Liver (tissue), 7 donors: ENCODE measurements at regions not wholly inside any gene's neighbourhood (a gene's known extent, or its start where the extent isn't known, plus 50 kb on each side); places are given as distances from the start of the nearest gene placed in this dataset.

Source experiments
- DNase-seq: peaks from one replicate; pipeline ENCODE4 v3.0.0-alpha.2; 2017; ENCODE audit warnings: low spot score
- H3K27ac ChIP-seq, 2 donors: one replicate each; pipeline ENCODE4 v1.7.0; 2013; ENCODE audit warnings: inconsistent platforms in 2 of 2, low read length in 2 of 2, control low read depth in 1 of 2, low read depth in 1 of 2, mild to moderate bottlenecking in 1 of 2
- H3K27me3 ChIP-seq, 4 donors: one replicate each; pipeline versions ENCODE4 v1.6.1 to v1.7.0; 2013; ENCODE audit warnings: low read length in 3 of 4, inconsistent platforms in 1 of 4, mild to moderate bottlenecking in 1 of 4, moderate library complexity in 1 of 4; ENCODE audit not compliant: control insufficient read depth in 4 of 4, insufficient read depth in 4 of 4
- H3K36me3 ChIP-seq, 4 donors: one replicate each; pipeline versions ENCODE4 v1.6.1 to v1.7.0; 2013; ENCODE audit warnings: low read length in 3 of 4, mild to moderate bottlenecking in 3 of 4, low read depth in 1 of 4, moderate library complexity in 1 of 4; ENCODE audit not compliant: control insufficient read depth in 4 of 4, insufficient read depth in 3 of 4
- H3K4me1 ChIP-seq, 4 donors: one replicate each; pipeline versions ENCODE4 v1.6.1 to v1.7.0; 2013; ENCODE audit warnings: low read length in 3 of 4, mild to moderate bottlenecking in 3 of 4, moderate library complexity in 1 of 4; ENCODE audit not compliant: control insufficient read depth in 4 of 4, insufficient read depth in 4 of 4
- H3K4me3 ChIP-seq, 3 donors: one replicate each; pipeline versions ENCODE4 v1.6.1 to v1.7.0; 2013; ENCODE audit warnings: low read length in 3 of 3, control low read depth in 1 of 3, low read depth in 1 of 3, mild to moderate bottlenecking in 1 of 3
- H3K9ac ChIP-seq, 2 donors: one replicate each; pipeline ENCODE4 v1.7.0; 2013; ENCODE audit warnings: low read length in 2 of 2, mild to moderate bottlenecking in 2 of 2, moderate library complexity in 2 of 2, control low read depth in 1 of 2, low read depth in 1 of 2
- H3K9me3 ChIP-seq, 4 donors: one replicate each; pipeline versions ENCODE4 v1.6.1 to v1.7.0; 2013; ENCODE audit warnings: low read length in 3 of 4; ENCODE audit not compliant: control insufficient read depth in 4 of 4
- GABPA ChIP-seq, 2 donors: IDR thresholded peaks in 1 of 2; conservative IDR thresholded peaks in 1 of 2; 2 replicates each; pipeline ENCODE4 v1.6.1; 2016; ENCODE audit warnings: antibody characterized with exemption in 2 of 2, mild to moderate bottlenecking in 1 of 2, moderate library complexity in 1 of 2
- HNF4A ChIP-seq, 2 donors: conservative IDR thresholded peaks; 2 replicates each; pipeline ENCODE4 v1.6.1; 2016; ENCODE audit warnings: antibody characterized with exemption in 2 of 2, mild to moderate bottlenecking in 2 of 2
- JUND ChIP-seq, 2 donors: IDR thresholded peaks; 2 replicates each; pipeline ENCODE4 v1.6.1; 2016; ENCODE audit warnings: antibody characterized with exemption in 2 of 2
- RAD21 ChIP-seq, 2 donors: IDR thresholded peaks; 2 replicates each; pipeline ENCODE4 v1.6.1; 2016; ENCODE audit warnings: antibody characterized with exemption in 2 of 2, mild to moderate bottlenecking in 2 of 2
- RXRA ChIP-seq, 2 donors: IDR thresholded peaks; 2 replicates each; pipeline ENCODE4 v1.6.1; 2017 to 2018; ENCODE audit warnings: antibody characterized with exemption in 2 of 2, mild to moderate bottlenecking in 1 of 2
- SP1 ChIP-seq: IDR thresholded peaks from 2 replicates; pipeline ENCODE4 v1.6.1; 2018; ENCODE audit warnings: antibody characterized with exemption, mild to moderate bottlenecking
- WGBS: extraction: QIAGEN DNeasy Blood & Tissue Kit; methylation state at CpG from one replicate; pipeline ENCODE4 v1.1.7; 2013; 5-methylcytosine and 5-hydroxymethylcytosine counted together
- TF ChIP-seq, protein P1 (sequence below): IDR thresholded peaks from 2 replicates; pipeline ENCODE4 v1.6.1; 2016; ENCODE audit warnings: antibody characterized with exemption
- TF ChIP-seq, protein P2 (sequence below): IDR thresholded peaks from 2 replicates; pipeline ENCODE4 v1.6.1; 2016; ENCODE audit warnings: antibody characterized with exemption, mild to moderate bottlenecking
- donor health status: healthy.
- donor health status: healthy.
- donor health status: healthy.
- donor health status: healthy.

- TF ChIP-seq, protein P1, sequence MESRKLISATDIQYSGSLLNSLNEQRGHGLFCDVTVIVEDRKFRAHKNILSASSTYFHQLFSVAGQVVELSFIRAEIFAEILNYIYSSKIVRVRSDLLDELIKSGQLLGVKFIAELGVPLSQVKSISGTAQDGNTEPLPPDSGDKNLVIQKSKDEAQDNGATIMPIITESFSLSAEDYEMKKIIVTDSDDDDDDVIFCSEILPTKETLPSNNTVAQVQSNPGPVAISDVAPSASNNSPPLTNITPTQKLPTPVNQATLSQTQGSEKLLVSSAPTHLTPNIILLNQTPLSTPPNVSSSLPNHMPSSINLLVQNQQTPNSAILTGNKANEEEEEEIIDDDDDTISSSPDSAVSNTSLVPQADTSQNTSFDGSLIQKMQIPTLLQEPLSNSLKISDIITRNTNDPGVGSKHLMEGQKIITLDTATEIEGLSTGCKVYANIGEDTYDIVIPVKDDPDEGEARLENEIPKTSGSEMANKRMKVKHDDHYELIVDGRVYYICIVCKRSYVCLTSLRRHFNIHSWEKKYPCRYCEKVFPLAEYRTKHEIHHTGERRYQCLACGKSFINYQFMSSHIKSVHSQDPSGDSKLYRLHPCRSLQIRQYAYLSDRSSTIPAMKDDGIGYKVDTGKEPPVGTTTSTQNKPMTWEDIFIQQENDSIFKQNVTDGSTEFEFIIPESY: peak; percentile 93
- TF ChIP-seq RXRA (IDR thresholded peaks at IDR 0.05) (peak; percentile 91 to 99), JUND (IDR thresholded peaks at IDR 0.05) (peak; percentile 99), SP1 (peak; percentile 95)
- TF ChIP-seq, protein P2, sequence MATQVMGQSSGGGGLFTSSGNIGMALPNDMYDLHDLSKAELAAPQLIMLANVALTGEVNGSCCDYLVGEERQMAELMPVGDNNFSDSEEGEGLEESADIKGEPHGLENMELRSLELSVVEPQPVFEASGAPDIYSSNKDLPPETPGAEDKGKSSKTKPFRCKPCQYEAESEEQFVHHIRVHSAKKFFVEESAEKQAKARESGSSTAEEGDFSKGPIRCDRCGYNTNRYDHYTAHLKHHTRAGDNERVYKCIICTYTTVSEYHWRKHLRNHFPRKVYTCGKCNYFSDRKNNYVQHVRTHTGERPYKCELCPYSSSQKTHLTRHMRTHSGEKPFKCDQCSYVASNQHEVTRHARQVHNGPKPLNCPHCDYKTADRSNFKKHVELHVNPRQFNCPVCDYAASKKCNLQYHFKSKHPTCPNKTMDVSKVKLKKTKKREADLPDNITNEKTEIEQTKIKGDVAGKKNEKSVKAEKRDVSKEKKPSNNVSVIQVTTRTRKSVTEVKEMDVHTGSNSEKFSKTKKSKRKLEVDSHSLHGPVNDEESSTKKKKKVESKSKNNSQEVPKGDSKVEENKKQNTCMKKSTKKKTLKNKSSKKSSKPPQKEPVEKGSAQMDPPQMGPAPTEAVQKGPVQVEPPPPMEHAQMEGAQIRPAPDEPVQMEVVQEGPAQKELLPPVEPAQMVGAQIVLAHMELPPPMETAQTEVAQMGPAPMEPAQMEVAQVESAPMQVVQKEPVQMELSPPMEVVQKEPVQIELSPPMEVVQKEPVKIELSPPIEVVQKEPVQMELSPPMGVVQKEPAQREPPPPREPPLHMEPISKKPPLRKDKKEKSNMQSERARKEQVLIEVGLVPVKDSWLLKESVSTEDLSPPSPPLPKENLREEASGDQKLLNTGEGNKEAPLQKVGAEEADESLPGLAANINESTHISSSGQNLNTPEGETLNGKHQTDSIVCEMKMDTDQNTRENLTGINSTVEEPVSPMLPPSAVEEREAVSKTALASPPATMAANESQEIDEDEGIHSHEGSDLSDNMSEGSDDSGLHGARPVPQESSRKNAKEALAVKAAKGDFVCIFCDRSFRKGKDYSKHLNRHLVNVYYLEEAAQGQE: peak; percentile 91
Measured at GRCh38 chr3:72123908-72124441, 339.0 kb upstream of the PROK2 start (continued).

- 75% methylated on average over 5 of the region's 5 CpGs for WGBS
- TF ChIP-seq HNF4A (conservative IDR thresholded peaks at IDR 0.05): peak; percentile 51 to 75
- peak; percentile 12 for TF ChIP-seq SP1
- no peak for TF ChIP-seq GABPA (IDR thresholded peaks at IDR 0.05 in 1 of 2, conservative IDR thresholded peaks at IDR 0.05 in 1 of 2)
- no peaks in the 10 kb centered on the region for H3K9me3 ChIP-seq
- no peak overlapping the region for H3K9ac ChIP-seq
- DNase-seq: no peak
- no peaks in the 10 kb centered on the region for H3K36me3 ChIP-seq
- no peak overlapping the region for H3K4me3 ChIP-seq
- H3K4me1 ChIP-seq: peaks cover 0 to 10% (median 4%) of the 10 kb centered on the region in 4 donors
- H3K27me3 ChIP-seq: no peaks in the 10 kb centered on the region
- H3K27ac ChIP-seq: no peak overlapping the region
Measured at GRCh38 chr3:72120806-72121778, 336.1 kb upstream of the PROK2 start.

GRCh38 chr3:72120039-72120438 lies 335.1 kb upstream of the PROK2 start:
- no peaks in the 10 kb centered on the region for H3K36me3 ChIP-seq
- DNase-seq: no peak
- no peak for TF ChIP-seq RAD21 (IDR thresholded peaks at IDR 0.05)
- TF ChIP-seq HNF4A (conservative IDR thresholded peaks at IDR 0.05): no peak
- H3K27me3 ChIP-seq: no peaks in the 10 kb centered on the region
- H3K9me3 ChIP-seq: no peaks in the 10 kb centered on the region
- H3K9ac ChIP-seq: no peak overlapping the region
- no peak overlapping the region for H3K27ac ChIP-seq
- H3K4me3 ChIP-seq: no peak overlapping the region
- 95% methylated on average over 4 of the region's 4 CpGs for WGBS
- H3K4me1 ChIP-seq: peaks cover 0 to 10% (median 4%) of the 10 kb centered on the region in 4 donors
